OCI-LY1 (cell line): ENCODE measurements at regions not wholly inside any gene's neighbourhood (a gene's known extent, or its start where the extent isn't known, plus 50 kb on each side); places are given as distances from the start of the nearest gene placed in this dataset.

Source experiments
- H2AFZ ChIP-seq: fragments of 200-600 bp; sonication (generic), shearing (Covaris generic); 2 replicates; pipeline ENCODE4 v1.6.0; 2014; ENCODE audit warnings: antibody characterized with exemption, mild to moderate bottlenecking, low read length
- H3F3A ChIP-seq: fragments of 200-600 bp; sonication (generic), shearing (Covaris generic); 2 replicates; pipeline ENCODE4 v1.6.0; 2014; ENCODE audit warnings: mild to moderate bottlenecking, antibody characterized with exemption, low read length, moderate library complexity; ENCODE audit not compliant: insufficient read depth
- H3K27ac ChIP-seq: fragments of 200-600 bp; sonication (generic); 2 replicates; pipeline ENCODE4 v1.5.1; 2014; ENCODE audit warnings: low read length, mixed run types, mild to moderate bottlenecking, low read depth; ENCODE audit not compliant: poor library complexity, severe bottlenecking
- H3K27me3 ChIP-seq: fragments of 200-600 bp; sonication (generic); 2 replicates; pipeline ENCODE4 v1.6.0; 2014; ENCODE audit warnings: antibody characterized with exemption, mild to moderate bottlenecking, low read length, moderate library complexity; ENCODE audit not compliant: insufficient read depth
- H3K36me3 ChIP-seq: fragments of 200-600 bp; sonication (generic); 2 replicates; pipeline ENCODE4 v1.6.1; 2014; ENCODE audit warnings: mild to moderate bottlenecking, antibody characterized with exemption, low read length, moderate library complexity, mixed read lengths; ENCODE audit not compliant: insufficient read depth
- H3K4me1 ChIP-seq: fragments of 200-600 bp; sonication (generic); 2 replicates; pipeline ENCODE4 v1.5.1; 2014; ENCODE audit warnings: mild to moderate bottlenecking, low read length, moderate library complexity; ENCODE audit not compliant: insufficient read depth, severe bottlenecking
- H3K4me2 ChIP-seq: fragments of 200-600 bp; sonication (generic), shearing (Covaris generic); 2 replicates; pipeline ENCODE4 v1.6.1; 2014; ENCODE audit warnings: low read length
- H3K4me3 ChIP-seq: fragments of 200-600 bp; sonication (generic); 2 replicates; pipeline ENCODE4 v1.5.1; 2014; ENCODE audit warnings: low read length, low read depth, mild to moderate bottlenecking, mixed read lengths; ENCODE audit not compliant: poor library complexity, severe bottlenecking
- H3K79me2 ChIP-seq: fragments of 200-600 bp; shearing (Covaris generic); 2 replicates; pipeline ENCODE4 v1.6.1; 2016; ENCODE audit warnings: mixed run types, low read length, mixed read lengths; ENCODE audit not compliant: insufficient read depth
- H3K9ac ChIP-seq: fragments of 200-600 bp; sonication (generic), shearing (Covaris generic); 2 replicates; pipeline ENCODE4 v1.6.1; 2014; ENCODE audit warnings: mild to moderate bottlenecking, low read length, mixed read lengths
- H3K9me2 ChIP-seq: fragments of 200-600 bp; sonication (generic), shearing (Covaris generic); 2 replicates; pipeline ENCODE4 v1.6.1; 2014; ENCODE audit warnings: low read depth, mild to moderate bottlenecking, low read length, mixed read lengths
- H3K9me3 ChIP-seq: fragments of 200-600 bp; shearing (Covaris generic); 2 replicates; pipeline ENCODE4 v1.6.1; 2014; ENCODE audit warnings: low read length, mixed read lengths
- H4K20me1 ChIP-seq: fragments of 200-600 bp; sonication (generic), shearing (Covaris generic); 2 replicates; pipeline ENCODE4 v1.6.0; 2016; ENCODE audit warnings: mild to moderate bottlenecking, low read length; ENCODE audit not compliant: insufficient read depth
- EZH2 ChIP-seq: fragments of 200-600 bp; sonication (generic), shearing (Covaris generic); IDR thresholded peaks from 2 replicates; pipeline ENCODE4 v1.8.0; 2017; ENCODE audit warnings: borderline replicate concordance, mixed run types, mild to moderate bottlenecking, antibody characterized with exemption, low read length, moderate library complexity, mixed read lengths
- TF ChIP-seq, protein P1 (sequence below): fragments of 200-600 bp; sonication (generic), shearing (Covaris generic); IDR thresholded peaks from 2 replicates; pipeline ENCODE4 v1.5.1; 2017; ENCODE audit warnings: mild to moderate bottlenecking, antibody characterized with exemption, low read length, moderate library complexity, mixed read lengths

DNA sequence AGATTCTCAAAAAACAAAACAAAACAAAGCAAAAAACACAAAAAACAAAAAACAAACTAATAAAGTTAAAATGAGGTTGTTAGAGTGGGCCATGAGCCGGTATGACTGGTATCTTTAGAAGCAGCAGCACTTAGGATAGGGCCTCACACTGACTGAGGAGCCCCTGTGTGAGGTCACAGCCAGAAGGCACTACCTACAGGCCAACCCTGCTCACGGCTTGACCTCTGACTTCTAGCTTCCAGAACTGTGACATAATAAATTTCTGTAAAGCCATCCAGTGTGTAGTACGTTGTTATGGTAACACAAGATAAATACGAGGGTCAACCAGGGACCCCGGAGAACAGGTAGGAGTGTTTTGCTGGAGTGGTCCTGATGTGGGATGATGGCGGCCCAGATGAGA lies 629.6 kb downstream of the VRK1 start:
- H3K79me2 ChIP-seq = no peaks in the 10 kb centered on the region
- no peak overlapping the region for H3K9ac ChIP-seq
- H3F3A ChIP-seq = no peaks in the 10 kb centered on the region
- TF ChIP-seq, protein P1, sequence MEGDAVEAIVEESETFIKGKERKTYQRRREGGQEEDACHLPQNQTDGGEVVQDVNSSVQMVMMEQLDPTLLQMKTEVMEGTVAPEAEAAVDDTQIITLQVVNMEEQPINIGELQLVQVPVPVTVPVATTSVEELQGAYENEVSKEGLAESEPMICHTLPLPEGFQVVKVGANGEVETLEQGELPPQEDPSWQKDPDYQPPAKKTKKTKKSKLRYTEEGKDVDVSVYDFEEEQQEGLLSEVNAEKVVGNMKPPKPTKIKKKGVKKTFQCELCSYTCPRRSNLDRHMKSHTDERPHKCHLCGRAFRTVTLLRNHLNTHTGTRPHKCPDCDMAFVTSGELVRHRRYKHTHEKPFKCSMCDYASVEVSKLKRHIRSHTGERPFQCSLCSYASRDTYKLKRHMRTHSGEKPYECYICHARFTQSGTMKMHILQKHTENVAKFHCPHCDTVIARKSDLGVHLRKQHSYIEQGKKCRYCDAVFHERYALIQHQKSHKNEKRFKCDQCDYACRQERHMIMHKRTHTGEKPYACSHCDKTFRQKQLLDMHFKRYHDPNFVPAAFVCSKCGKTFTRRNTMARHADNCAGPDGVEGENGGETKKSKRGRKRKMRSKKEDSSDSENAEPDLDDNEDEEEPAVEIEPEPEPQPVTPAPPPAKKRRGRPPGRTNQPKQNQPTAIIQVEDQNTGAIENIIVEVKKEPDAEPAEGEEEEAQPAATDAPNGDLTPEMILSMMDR = no peak
- TF ChIP-seq EZH2 = no peak
- no peaks in the 10 kb centered on the region for H3K9me3 ChIP-seq
- H3K36me3 ChIP-seq = no peaks in the 10 kb centered on the region
- H4K20me1 ChIP-seq = no peaks in the 10 kb centered on the region
- H3K4me1 ChIP-seq = no peaks in the 10 kb centered on the region
- H3K27me3 ChIP-seq = no peaks in the 10 kb centered on the region
- no peak overlapping the region for H2AFZ ChIP-seq
- H3K4me3 ChIP-seq = no peak overlapping the region
- no peak overlapping the region for H3K4me2 ChIP-seq
- H3K9me2 ChIP-seq = no peaks in the 10 kb centered on the region
- H3K27ac ChIP-seq = no peak overlapping the region

DNA sequence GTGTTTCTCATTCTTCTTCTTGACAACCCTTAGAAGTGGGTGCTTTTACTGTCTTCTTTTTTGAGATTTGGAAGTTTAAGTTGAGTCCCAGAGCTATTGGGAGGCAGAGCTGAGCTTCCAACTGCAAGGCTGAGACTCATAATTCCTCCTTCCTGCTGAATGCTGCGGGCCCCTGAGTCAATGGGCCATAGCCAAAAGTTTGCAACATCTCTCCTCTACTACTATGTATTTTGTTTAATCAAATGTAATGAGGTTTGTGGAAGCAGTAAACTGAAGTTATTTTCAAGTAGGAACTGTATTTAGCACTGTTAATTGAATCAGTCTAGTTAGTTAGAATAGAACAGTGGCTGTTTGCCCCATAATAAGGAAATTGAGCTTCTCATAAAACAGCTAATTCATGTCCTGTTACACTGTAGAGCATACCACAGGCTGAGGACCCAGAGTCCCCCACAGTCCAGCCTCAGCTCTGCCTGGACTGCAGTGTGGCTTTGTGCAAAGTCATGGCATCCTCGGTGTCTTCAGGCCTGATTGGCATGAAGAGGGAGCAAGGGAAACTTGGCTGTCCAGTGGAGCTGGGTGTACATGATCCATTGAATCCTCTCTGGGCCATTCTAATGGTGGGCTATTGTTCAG lies 631.7 kb downstream of the VRK1 start:
- H3K9ac ChIP-seq = no peak overlapping the region
- no peak overlapping the region for H3K27ac ChIP-seq
- H2AFZ ChIP-seq = no peak overlapping the region
- H3K36me3 ChIP-seq = no peaks in the 10 kb centered on the region
- H3F3A ChIP-seq = no peaks in the 10 kb centered on the region
- no peaks in the 10 kb centered on the region for H3K9me3 ChIP-seq
- H3K4me2 ChIP-seq = no peak overlapping the region
- no peaks in the 10 kb centered on the region for H3K27me3 ChIP-seq
- no peaks in the 10 kb centered on the region for H3K4me1 ChIP-seq
- H3K79me2 ChIP-seq = no peaks in the 10 kb centered on the region
- H4K20me1 ChIP-seq = no peaks in the 10 kb centered on the region
- H3K9me2 ChIP-seq = no peaks in the 10 kb centered on the region
- TF ChIP-seq EZH2 = no peak
- TF ChIP-seq, protein P1 = no peak
- H3K4me3 ChIP-seq = no peak overlapping the region

DNA sequence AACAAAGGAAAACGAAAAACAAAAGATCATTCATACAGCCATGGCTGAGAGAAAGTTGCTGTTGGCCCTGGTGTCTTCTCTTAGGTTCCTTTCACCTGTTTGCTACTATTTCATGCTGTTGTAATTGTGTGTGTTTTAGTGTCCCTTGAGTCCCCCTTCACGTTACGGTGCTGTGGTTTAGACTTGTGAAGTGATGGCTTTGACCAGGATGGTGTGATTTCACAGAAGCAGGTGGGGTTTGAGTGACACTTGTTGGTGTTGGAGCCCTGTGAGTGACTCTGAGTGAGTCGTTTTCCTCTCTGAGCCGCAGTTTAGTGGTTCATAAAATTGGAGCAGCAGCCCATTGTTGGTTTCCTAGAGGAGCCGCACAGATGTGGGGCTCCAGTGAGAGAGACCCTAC lies 635.4 kb downstream of the VRK1 start:
- Histone ChIP-seq H3K4me2 (no peak overlapping the region), H3F3A (no peaks in the 10 kb centered on the region), H4K20me1 (no peaks in the 10 kb centered on the region), H3K36me3 (no peaks in the 10 kb centered on the region), H2AFZ (no peak overlapping the region), H3K9me2 (no peaks in the 10 kb centered on the region), H3K27me3 (no peaks in the 10 kb centered on the region), H3K4me3 (no peak overlapping the region), H3K27ac (no peak overlapping the region), H3K9me3 (no peaks in the 10 kb centered on the region), H3K9ac (no peak overlapping the region), H3K79me2 (no peaks in the 10 kb centered on the region), H3K4me1 (no peaks in the 10 kb centered on the region)
- TF ChIP-seq, protein P1 = no peak
- TF ChIP-seq EZH2 = no peak
